HEK293 (cell line): ENCODE measurements at regions not wholly inside any gene's neighbourhood (a gene's known extent, or its start where the extent isn't known, plus 50 kb on each side); places are given as distances from the start of the nearest gene placed in this dataset.

ENCODE experiments used
- AEBP2 ChIP-seq: fragments of 450-650 bp; formaldehyde crosslinking; IDR thresholded peaks from 2 replicates; pipeline ENCODE4 v1.5.1; 2016; ENCODE audit warnings: missing biosample characterization, missing genetic modification characterization, borderline replicate concordance
- CTCF ChIP-seq: fragments of 450-650 bp; formaldehyde crosslinking; IDR thresholded peaks from 2 replicates; pipeline ENCODE4 v1.5.1; 2016; ENCODE audit warnings: missing biosample characterization, missing genetic modification characterization
- KLF9 ChIP-seq: fragments of 450-650 bp; formaldehyde crosslinking; IDR thresholded peaks from 2 replicates; pipeline ENCODE4 v1.5.1; 2016; ENCODE audit warnings: missing biosample characterization, missing genetic modification characterization, low read depth
- MEIS1 ChIP-seq: sonication (generic); formaldehyde crosslinking; IDR thresholded peaks from 2 replicates; pipeline ENCODE4 v1.8.1; 2022; ENCODE audit warnings: missing genetic modification reagents, mild to moderate bottlenecking, borderline replicate concordance
- SALL2 ChIP-seq: fragments of 450-650 bp; formaldehyde crosslinking; IDR thresholded peaks from 2 replicates; pipeline ENCODE4 v1.5.0; 2017; ENCODE audit warnings: missing biosample characterization, mild to moderate bottlenecking, missing genetic modification characterization, borderline replicate concordance
- ZBTB44 ChIP-seq: fragments of 450-650 bp; IDR thresholded peaks from 2 replicates; pipeline ENCODE4 v1.5.1; 2018; ENCODE audit warnings: missing biosample characterization, mild to moderate bottlenecking, missing genetic modification characterization
- ZBTB8A ChIP-seq: fragments of 450-650 bp; formaldehyde crosslinking; IDR thresholded peaks from 2 replicates; pipeline ENCODE4 v1.5.1; 2016; ENCODE audit warnings: missing biosample characterization, missing genetic modification characterization
- ZNF335 ChIP-seq: fragments of 450-650 bp; formaldehyde crosslinking; conservative IDR thresholded peaks from 2 replicates; pipeline ENCODE4 v1.5.1; 2016; ENCODE audit warnings: missing biosample characterization, missing genetic modification characterization
- ZNF341 ChIP-seq: fragments of 450-650 bp; formaldehyde crosslinking; IDR thresholded peaks from 2 replicates; pipeline ENCODE4; 2016; ENCODE audit warnings: low read depth, missing biosample characterization, missing genetic modification characterization
- ZNF354C ChIP-seq: fragments of 450-650 bp; formaldehyde crosslinking; IDR thresholded peaks from 2 replicates; pipeline ENCODE4 v1.5.1; 2016; ENCODE audit warnings: missing biosample characterization, missing genetic modification characterization, low read depth, borderline replicate concordance
- ZNF677 ChIP-seq: fragments of 450-650 bp; IDR thresholded peaks from 2 replicates; pipeline ENCODE4 v1.5.0; 2018; ENCODE audit warnings: missing biosample characterization, mild to moderate bottlenecking, missing genetic modification characterization, moderate library complexity
- TF ChIP-seq, protein P1 (sequence below): fragments of 450-650 bp; IDR thresholded peaks from 2 replicates; pipeline ENCODE4 v1.5.1; 2018; ENCODE audit warnings: missing biosample characterization, missing genetic modification characterization
- TF ChIP-seq, protein P2 (sequence below): fragments of 450-650 bp; formaldehyde crosslinking; IDR thresholded peaks from 2 replicates; pipeline ENCODE4 v1.5.1; 2016; ENCODE audit warnings: missing biosample characterization, missing genetic modification characterization

GRCh38 chr20:22403632-22404361 lies 180.6 kb downstream of the FOXA2 start:
- TF ChIP-seq CTCF (tag by site-specific recombination) = no peak
- TF ChIP-seq AEBP2 (tag by site-specific recombination) = no peak
- no peak for TF ChIP-seq ZNF677 (tag by site-specific recombination)
- no peak for TF ChIP-seq SALL2
- no peak for TF ChIP-seq ZBTB44 (tag by site-specific recombination)
- TF ChIP-seq, protein P1, sequence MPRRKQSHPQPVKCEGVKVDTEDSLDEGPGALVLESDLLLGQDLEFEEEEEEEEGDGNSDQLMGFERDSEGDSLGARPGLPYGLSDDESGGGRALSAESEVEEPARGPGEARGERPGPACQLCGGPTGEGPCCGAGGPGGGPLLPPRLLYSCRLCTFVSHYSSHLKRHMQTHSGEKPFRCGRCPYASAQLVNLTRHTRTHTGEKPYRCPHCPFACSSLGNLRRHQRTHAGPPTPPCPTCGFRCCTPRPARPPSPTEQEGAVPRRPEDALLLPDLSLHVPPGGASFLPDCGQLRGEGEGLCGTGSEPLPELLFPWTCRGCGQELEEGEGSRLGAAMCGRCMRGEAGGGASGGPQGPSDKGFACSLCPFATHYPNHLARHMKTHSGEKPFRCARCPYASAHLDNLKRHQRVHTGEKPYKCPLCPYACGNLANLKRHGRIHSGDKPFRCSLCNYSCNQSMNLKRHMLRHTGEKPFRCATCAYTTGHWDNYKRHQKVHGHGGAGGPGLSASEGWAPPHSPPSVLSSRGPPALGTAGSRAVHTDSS (tag by site-specific recombination) = no peak
- TF ChIP-seq, protein P2, sequence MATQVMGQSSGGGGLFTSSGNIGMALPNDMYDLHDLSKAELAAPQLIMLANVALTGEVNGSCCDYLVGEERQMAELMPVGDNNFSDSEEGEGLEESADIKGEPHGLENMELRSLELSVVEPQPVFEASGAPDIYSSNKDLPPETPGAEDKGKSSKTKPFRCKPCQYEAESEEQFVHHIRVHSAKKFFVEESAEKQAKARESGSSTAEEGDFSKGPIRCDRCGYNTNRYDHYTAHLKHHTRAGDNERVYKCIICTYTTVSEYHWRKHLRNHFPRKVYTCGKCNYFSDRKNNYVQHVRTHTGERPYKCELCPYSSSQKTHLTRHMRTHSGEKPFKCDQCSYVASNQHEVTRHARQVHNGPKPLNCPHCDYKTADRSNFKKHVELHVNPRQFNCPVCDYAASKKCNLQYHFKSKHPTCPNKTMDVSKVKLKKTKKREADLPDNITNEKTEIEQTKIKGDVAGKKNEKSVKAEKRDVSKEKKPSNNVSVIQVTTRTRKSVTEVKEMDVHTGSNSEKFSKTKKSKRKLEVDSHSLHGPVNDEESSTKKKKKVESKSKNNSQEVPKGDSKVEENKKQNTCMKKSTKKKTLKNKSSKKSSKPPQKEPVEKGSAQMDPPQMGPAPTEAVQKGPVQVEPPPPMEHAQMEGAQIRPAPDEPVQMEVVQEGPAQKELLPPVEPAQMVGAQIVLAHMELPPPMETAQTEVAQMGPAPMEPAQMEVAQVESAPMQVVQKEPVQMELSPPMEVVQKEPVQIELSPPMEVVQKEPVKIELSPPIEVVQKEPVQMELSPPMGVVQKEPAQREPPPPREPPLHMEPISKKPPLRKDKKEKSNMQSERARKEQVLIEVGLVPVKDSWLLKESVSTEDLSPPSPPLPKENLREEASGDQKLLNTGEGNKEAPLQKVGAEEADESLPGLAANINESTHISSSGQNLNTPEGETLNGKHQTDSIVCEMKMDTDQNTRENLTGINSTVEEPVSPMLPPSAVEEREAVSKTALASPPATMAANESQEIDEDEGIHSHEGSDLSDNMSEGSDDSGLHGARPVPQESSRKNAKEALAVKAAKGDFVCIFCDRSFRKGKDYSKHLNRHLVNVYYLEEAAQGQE (tag by site-specific recombination) = no peak
- TF ChIP-seq ZBTB8A (tag by site-specific recombination) = no peak
- no peak for TF ChIP-seq MEIS1 (CRISPR knock-in tag)
- TF ChIP-seq ZNF354C (tag by site-specific recombination) = no peak
- no peak for TF ChIP-seq ZNF341 (tag by site-specific recombination)
- no peak for TF ChIP-seq ZNF335 (tag by site-specific recombination)
- TF ChIP-seq KLF9 (tag by site-specific recombination) = no peak
